Fibroblast of skin of right quadriceps (primary cell): ENCODE measurements at regions not wholly inside any gene's neighbourhood (a gene's known extent, or its start where the extent isn't known, plus 50 kb on each side); places are given as distances from the start of the nearest gene placed in this dataset.
A peak's percentile ranks its signal among the peaks of the same experiment; 100 is the strongest.

Experiments used
- DNase-seq: peaks from one replicate; pipeline ENCODE4 v3.0.0-alpha.2; 2013

DNA sequence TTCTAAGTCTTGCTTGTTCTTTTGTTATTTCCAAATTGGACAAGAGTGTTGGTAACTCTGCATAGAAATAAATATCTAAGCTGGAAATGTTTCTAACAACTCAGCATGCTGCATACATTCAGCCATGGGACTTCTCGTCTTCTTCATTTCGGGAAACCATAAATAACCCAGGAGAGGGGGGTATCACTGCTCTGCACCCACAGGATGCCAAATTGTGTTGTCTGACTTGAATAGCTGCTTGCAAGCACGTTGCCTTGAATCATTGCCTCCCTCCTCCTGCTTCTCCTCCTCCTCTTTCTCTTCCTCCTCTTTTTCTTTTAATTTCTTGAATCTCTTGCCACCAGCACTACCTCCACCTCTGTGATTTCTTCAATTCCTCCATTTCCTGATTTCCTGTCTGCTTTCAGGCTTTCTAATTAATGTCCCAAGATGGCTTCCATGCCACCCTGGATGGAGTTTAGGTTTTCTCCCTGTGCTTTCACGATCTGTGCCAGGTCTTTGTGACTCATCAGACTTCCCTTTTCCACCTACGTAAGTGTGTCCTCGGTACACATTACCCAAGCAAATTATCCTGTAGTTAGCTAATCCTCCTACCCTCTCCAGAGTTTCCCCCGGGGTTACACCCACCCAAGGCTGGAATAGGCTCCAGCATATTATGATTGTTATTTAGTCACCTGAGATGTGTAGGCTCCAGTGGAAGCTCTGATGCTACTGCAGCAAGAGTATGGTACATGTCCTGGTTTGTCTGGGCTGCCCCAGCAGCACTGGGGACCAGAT lies 122.6 kb upstream of the VCX3B start:
- DNase-seq = peak; percentile 3

DNA sequence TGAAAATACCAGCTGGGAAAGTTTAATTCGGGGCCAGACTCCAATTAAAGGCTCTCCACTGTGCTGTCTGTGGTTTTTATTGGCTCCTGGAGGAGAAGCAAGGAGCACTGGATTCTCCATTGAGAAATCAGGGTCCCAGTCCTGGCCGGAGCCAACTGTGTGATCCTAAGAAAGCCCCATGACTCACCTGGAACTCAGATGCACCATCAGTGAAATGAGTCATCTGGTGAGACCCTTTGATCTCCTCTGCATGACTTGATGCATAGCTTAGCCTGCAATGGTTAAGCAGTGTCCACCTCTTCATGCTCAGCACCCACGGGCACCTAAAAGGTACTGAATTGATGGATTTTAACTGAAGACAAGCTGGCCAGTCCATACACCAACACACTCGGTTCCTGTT lies 119.2 kb upstream of the VCX3B start:
- DNase-seq = no peak

DNA sequence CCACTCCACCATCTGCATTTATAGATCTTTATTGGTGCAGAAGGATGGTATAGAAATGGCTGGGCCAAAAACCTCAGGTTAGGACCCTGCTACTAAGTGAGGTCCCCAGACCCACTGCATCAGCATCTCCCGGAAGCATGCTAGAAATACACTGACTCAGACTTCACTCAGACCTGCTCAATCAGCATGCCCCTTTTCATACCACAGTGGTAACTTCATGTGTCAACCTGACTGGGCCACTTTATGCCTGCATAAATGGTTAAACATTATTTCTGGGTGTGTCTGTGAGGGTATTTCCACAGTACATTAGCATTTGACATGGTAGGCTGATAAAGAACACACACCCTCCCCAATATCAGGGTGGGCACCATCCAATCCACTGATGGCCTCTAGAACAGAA lies 118.6 kb upstream of the VCX3B start:
- DNase-seq = no peak

DNA sequence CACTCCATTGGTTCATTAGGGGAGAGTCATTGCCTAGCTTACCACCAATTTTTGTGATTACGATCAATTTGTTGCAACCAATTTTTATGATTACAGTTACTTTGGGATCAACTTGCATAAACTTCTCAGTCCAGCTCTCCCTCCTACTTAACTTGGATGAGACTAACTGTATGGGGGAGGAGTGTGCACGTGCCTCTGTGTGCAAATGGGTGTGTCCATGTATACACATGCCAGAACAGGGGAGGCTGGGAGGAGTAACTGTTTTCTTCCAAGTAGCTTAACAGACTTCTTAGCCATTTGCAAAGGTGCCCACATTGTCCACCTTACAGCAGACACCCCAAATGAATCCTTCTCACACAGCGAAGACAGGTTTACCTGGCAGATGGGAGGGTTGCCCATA lies 117.7 kb upstream of the VCX3B start:
- no peak for DNase-seq

DNA sequence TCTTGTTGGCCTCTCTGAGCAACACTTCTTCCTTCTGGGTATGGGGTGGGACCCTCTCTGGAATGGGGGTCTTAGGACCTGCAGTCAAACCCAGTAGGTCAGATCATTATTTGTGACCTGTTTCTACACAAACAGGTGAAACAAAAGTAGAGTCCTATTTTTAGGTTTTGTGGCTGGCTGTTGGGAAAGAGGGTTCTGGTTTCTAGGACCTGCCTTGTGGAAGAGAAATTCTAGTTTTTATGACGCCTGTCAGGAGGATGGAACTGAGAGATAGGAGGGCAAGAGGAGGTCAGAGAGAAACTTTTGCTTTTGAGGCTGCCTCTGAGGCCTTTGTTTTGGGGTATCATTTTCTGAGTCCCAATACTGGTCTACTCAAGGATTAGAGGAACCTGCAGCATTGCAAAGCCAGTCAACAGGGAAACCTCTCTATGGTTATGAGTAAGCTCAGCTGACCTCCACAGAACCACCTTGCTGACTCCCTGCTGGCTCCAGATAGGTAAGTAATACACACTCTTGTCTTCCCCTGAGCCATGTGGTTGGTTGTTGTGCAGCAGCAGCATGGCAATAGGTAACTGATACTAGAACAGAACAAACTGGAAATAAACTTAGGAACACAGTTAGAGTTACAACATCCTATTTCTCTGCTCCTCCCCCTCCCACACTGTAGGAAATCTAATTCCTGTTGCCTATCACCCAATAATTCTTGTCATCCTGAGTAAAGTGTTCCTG lies 114.7 kb upstream of the VCX3B start:
- no peak for DNase-seq

DNA sequence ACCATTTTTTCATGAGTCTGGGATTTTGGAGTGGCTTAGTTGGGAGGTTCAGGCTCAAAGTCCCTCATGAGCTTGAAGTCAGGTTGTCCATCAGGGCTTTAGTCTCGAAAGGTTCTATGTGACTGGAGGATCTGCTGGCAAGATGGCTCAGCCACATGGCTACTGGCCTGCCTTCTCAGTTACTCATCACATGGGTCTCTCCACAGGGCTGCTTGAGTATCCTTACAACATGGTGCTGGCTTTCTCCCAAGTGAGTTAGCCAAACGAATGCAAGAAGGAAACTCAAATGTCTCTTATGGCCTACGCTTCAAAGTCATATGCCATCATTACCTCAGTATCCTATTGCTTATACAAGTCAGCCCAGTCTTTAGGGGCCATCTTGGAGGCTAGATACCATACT lies 106.3 kb upstream of the VCX3B start:
- no peak for DNase-seq

DNA sequence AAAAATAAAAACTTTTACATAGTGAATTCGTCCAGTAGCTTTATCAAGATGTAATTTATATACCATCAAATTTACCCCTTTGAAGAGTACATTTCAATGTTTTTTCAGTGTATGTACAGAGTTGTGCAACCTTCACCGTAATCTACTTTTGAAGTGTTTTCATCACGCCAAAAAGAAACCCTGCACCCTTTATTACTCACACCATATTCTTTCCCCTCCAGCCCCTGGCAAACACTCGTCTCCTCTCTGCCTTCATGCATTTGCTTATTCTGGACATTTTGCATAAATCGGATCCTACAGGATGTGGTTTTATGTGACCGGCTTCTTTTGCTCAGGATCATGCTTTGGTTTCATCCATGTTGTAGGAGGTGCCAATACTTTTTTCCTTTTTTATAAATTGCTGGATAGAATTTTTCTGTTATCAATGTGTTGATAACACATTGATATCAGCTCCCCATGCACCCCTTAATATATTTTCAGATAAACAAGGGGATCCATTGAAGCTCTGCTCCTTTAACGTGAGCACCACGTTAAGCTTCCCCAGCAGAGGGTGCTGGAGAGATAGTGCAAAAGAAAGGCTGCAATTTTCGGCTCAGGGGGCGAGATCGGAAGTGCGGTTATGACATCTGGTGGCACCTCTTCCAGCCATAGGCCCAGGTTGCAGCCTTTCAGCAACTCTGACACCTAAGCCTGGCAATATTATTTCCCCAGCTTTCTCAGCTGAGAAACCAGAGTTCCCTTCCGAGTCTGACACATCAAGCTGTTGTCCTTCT lies 100.1 kb upstream of the VCX3B start:
- DNase-seq = no peak

DNA sequence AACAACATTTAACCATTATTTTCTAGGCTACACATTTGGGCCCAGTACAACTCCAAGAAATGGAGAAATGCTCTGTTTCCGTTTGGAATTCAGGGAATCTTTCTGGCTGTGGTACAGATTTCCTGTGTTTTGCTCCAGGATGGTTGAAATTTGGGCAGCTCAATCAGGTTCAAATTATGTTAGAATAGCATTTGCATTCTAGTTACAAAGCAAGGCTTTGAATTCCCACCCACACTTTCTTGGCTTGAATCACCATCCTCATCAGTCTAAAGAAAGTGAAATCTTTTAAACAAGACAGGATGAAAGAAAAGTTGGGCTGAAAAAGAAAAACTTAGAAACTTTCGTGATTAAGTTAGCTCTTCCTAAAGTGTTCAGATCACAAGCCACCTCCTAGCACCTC lies 98.1 kb upstream of the VCX3B start:
- DNase-seq = no peak

DNA sequence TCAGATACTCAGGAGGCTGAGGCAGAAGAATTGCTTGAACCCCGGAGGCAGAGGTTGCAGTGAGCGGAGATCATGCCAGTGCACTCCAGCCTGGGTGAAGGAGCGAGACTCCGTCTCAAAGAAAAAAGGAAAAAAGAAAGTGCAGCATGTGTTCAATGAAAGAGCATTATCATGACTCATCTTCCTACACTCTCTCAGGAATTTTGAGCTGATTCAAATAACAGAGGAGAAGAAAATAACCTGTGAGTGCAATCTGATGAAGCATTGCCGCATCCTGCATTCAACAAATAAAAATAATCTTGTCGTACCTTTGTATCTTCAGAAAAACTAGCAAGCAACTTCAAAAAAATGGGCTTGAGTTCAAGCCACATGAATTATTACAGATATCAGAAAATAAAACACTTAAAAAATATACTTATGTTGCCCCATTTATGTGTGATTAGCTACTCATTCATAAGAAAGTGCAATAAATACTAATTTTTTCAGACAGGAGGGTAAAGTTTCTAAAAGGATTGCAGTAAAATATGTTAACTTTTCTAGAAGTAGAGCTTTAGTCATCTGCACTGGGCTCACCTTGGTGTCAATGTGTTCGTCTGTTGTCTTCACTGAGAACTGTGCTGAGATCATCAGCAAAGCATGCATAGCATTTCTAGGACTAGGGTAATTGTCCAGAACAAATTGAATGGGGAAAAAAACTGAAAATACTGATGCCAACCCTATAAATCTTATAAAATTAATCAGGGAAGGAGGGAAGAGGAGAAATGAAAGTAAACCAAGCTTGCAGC lies 90.4 kb upstream of the VCX3B start:
- DNase-seq = peak; percentile 2

DNA sequence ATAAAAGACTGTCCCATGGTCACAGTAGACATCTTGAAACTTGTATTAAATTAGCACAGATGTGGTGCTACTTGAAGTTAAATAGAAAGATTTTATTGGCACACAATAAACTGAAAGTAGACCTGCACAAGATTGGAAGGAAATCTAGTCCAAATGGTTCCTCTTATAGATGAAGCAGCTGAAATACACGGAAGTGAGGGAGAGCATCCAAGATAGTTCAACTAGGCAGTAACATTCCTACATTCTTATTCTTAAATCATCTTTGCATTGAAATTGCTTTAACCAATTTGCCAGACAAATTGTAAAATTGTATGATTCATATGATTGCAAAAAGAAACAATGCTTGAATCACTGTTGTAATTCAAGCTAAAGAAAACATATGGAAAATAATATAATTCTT lies 87.6 kb upstream of the VCX3B start:
- peak; percentile 3 for DNase-seq

DNA sequence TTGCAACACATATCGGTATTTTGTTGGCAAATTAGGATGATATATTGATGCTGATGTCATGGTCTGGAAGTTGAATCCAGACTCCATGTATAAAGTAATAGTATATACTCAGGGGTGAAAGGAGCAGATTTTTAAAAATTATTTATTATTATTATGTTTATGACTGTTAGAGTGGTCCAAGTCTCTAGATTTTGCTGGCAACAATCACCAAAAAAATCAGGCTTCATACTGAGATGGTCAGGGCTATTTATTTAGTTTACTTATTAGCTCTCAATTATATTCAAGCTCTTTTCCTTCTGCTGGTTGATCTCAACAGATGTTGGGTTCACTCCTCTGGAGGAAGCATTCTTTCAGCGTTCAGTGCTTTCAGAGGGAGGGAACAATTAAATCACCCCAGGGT lies 73.9 kb upstream of the VCX3B start:
- DNase-seq = no peak

DNA sequence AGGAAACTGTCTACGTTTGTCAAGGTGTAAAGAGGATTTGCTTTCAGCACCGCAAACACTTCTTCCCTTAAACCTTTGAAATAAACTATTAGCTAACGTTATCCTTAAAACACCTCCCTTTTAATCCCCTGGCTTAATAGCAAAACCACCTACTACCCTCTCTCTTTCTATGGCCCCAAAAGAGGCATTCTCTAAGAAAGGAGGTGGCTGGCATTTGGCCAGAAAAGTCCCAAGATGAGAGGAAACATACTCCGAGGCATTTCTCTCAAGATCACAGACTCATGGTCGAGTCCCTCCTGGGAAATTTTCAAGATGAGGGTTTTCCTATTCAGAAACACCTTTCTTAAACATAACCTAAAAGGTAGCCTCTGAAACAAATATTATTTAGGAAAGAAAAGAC lies 60.6 kb upstream of the VCX3B start:
- no peak for DNase-seq

DNA sequence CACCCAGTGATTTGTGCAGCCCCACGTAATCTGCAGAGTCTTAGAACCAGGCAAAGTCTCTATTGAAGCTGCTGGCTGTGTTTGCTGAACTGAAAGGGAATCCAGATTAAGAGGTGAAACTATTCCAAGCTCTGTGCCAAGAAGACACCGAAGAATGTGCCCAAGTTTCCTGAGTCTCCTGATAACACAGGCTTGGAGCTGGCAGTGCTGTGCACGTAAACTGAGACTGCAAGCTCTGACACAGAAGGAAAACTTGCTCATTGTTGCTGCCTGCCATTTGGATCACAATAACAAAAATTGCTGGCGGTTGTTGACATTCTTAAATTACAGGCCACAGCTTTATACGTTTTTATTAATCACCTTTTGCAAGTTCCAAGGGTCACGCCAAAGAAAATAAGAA lies 60.2 kb upstream of the VCX3B start:
- no peak for DNase-seq

DNA sequence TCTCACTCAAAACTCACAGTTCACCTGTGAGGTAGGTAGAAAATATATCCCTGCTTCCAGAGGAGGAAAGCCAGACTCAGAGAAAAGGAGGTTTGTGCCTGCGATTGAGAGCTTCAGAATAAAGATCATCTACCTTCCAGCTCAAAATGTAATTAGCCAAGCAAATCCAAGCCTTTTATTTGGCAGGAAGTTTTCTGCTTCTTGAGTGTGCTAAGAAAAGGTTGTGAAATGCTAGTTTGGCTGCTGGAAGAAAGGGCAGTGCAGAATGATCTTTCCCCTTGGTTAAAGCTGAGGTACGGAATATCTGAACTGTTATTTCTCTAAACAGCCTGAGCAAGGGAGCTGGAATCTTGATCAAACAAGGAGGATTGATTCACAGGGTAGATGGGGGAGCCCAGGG lies 59.7 kb upstream of the VCX3B start:
- DNase-seq = no peak

DNA sequence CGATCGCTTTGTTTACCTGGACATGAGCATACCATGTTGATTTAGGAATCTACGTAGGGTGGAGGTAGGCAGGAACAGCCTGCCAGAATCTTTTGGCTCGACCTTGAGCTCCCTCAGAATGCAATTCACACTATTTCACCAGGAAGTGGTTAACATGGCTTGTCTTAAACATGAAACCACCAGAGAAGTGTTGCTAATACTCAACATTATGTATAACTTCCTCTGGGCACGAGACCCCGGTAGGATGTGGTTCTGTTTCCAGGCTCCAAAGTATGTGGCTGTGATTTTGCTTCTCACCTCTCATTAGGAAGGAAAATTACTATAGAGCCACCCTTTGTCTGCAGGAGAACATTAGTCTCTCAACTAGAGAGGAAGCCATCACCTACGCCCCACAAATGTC lies 59.0 kb upstream of the VCX3B start:
- no peak for DNase-seq

DNA sequence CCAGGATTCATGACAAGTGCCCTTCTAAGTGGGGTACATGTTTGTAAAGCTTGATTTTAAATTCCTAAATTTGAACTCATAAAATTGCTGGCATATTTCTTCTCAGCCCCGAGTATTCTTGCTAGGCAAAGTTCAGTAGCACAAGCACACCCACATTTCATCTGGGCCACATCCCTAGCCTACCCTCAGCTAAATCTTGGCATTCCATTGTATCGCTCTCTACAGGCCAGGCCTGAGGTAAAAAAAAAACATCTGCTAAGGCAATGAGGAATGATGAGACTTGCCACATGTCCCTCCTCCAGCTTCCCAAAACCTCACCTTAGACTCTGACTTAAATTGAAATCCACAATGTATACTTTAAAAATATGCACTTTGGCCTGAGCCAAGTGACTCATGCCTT lies 51.4 kb upstream of the VCX3B start:
- no peak for DNase-seq
